ENCODE measurements at regions not wholly inside any gene's neighbourhood (a gene's known extent, or its start where the extent isn't known, plus 50 kb on each side); places are given as distances from the start of the nearest gene placed in this dataset.

GRCh38 chr2:163800951-163801381, 65.2 kb upstream of the FIGN start:
- no peak for TF ChIP-seq CTCF (IDR thresholded peaks at IDR 0.05)
- no peak for TF ChIP-seq ZFX (IDR thresholded peaks at IDR 0.05; ENCODE audit: borderline replicate concordance)
